ENCODE measurements at regions not wholly inside any gene's neighbourhood (a gene's known extent, or its start where the extent isn't known, plus 50 kb on each side); places are given as distances from the start of the nearest gene placed in this dataset.

- peaks cover 29% of the 10 kb centered on the region for H3K4me1 ChIP-seq (ENCODE audit: low read depth)
- H3K36me3 ChIP-seq = no peaks in the 10 kb centered on the region
- no peaks in the 10 kb centered on the region for H3K27me3 ChIP-seq
- no peak overlapping the region for H3K27ac ChIP-seq
- H3K9me3 ChIP-seq (ENCODE audit: low read depth) = no peaks in the 10 kb centered on the region
- H3K4me3 ChIP-seq = no peak overlapping the region
- no peak for TF ChIP-seq CTCF (IDR thresholded peaks at IDR 0.05; ENCODE audit: low read depth, low read length)
- no peak for DNase-seq (ENCODE audit: low read depth in 1 of 2, low spot score in 1 of 2)
Observed at GRCh38 chr1:10903421-10903820, 107.0 kb upstream of the CASZ1 start.

- no peak for DNase-seq (ENCODE audit: low read depth in 1 of 2, low spot score in 1 of 2)
- Histone ChIP-seq H3K27ac (no peak overlapping the region), H3K27me3 (no peaks in the 10 kb centered on the region), H3K4me3 (no peak overlapping the region), H3K9me3 (ENCODE audit: low read depth) (no peaks in the 10 kb centered on the region), H3K36me3 (no peaks in the 10 kb centered on the region), H3K4me1 (ENCODE audit: low read depth) (peaks cover 25% of the 10 kb centered on the region)
- no peak for TF ChIP-seq CTCF (IDR thresholded peaks at IDR 0.05; ENCODE audit: low read depth, low read length)
Observed at GRCh38 chr1:10903821-10904220, 107.4 kb upstream of the CASZ1 start.

- Histone ChIP-seq H3K9me3 (ENCODE audit: low read depth) (no peaks in the 10 kb centered on the region), H3K4me1 (ENCODE audit: low read depth) (peaks cover 22% of the 10 kb centered on the region), H3K27ac (no peak overlapping the region), H3K4me3 (no peak overlapping the region), H3K36me3 (no peaks in the 10 kb centered on the region), H3K27me3 (no peaks in the 10 kb centered on the region)
- peak; percentile 44 to 65 for DNase-seq (ENCODE audit: low read depth in 1 of 2, low spot score in 1 of 2)
- TF ChIP-seq CTCF (IDR thresholded peaks at IDR 0.05; ENCODE audit: low read depth, low read length) = no peak
Observed at GRCh38 chr1:10904396-10905358, 107.8 kb upstream of the TARDBP start.

GRCh38 chr1:10905841-10906655 is 106.4 kb upstream of the TARDBP start:
- TF ChIP-seq CTCF (IDR thresholded peaks at IDR 0.05; ENCODE audit: low read depth, low read length) = no peak
- Histone ChIP-seq H3K27me3 (no peaks in the 10 kb centered on the region), H3K36me3 (no peaks in the 10 kb centered on the region), H3K9me3 (ENCODE audit: low read depth) (no peaks in the 10 kb centered on the region), H3K4me3 (no peak overlapping the region), H3K27ac (no peak overlapping the region), H3K4me1 (ENCODE audit: low read depth) (peaks cover 22% of the 10 kb centered on the region)
- DNase-seq (ENCODE audit: low read depth in 1 of 2, low spot score in 1 of 2) = no peak

GRCh38 chr1:10906866-10907519 is 105.5 kb upstream of the TARDBP start:
- Histone ChIP-seq H3K27ac (no peak overlapping the region), H3K4me1 (ENCODE audit: low read depth) (peaks cover 14% of the 10 kb centered on the region), H3K4me3 (no peak overlapping the region), H3K27me3 (no peaks in the 10 kb centered on the region), H3K9me3 (ENCODE audit: low read depth) (no peaks in the 10 kb centered on the region), H3K36me3 (no peaks in the 10 kb centered on the region)
- TF ChIP-seq CTCF (IDR thresholded peaks at IDR 0.05; ENCODE audit: low read depth, low read length) = no peak
- DNase-seq (ENCODE audit: low read depth in 1 of 2, low spot score in 1 of 2) = no peak

Data from cardiac muscle cell (in vitro differentiated cells and primary cell).